ENCODE measurements at regions not wholly inside any gene's neighbourhood (a gene's known extent, or its start where the extent isn't known, plus 50 kb on each side); places are given as distances from the start of the nearest gene placed in this dataset. TPM values are rescaled to one million over a fixed set of nuclear protein-coding genes. Genes with fewer than 3 reads are reported as not detected.

Small RNA genes in the stretch of these regions (small RNA-seq; reads per million reads assigned to genes)
- not detected for gene RF00334
